LoVo (cell line): ENCODE measurements at regions not wholly inside any gene's neighbourhood (a gene's known extent, or its start where the extent isn't known, plus 50 kb on each side); places are given as distances from the start of the nearest gene placed in this dataset.
A peak's percentile ranks its signal among the peaks of the same experiment; 100 is the strongest.

Source experiments
- DNase-seq: peaks from one replicate; pipeline ENCODE4 v3.0.0-alpha.2; 2016; ENCODE audit warnings: low spot score

- no peak for DNase-seq
Observed at GRCh38 chr14:58813745-58814144, 176.0 kb downstream of the DACT1 start.

- DNase-seq = no peak
Observed at GRCh38 chr14:58814466-58814865, 176.7 kb downstream of the DACT1 start.

- no peak for DNase-seq
Observed at GRCh38 chr14:58815161-58815701, 177.5 kb downstream of the DACT1 start.

- no peak for DNase-seq
Observed at GRCh38 chr14:58815794-58816193, 178.0 kb downstream of the DACT1 start.

- DNase-seq = no peak
Observed at GRCh38 chr14:58816416-58817115, 178.8 kb downstream of the DACT1 start.

GRCh38 chr14:58817846-58818245 lies 180.1 kb downstream of the DACT1 start:
- DNase-seq = no peak

GRCh38 chr14:58820032-58820431 lies 182.3 kb downstream of the DACT1 start:
- no peak for DNase-seq

- DNase-seq = peak; percentile 55
Observed at GRCh38 chr14:58821421-58821820, 183.7 kb downstream of the DACT1 start.

- no peak for DNase-seq
Observed at GRCh38 chr14:58822856-58823255, 185.1 kb downstream of the DACT1 start.

GRCh38 chr14:58823312-58823711 lies 185.6 kb downstream of the DACT1 start:
- no peak for DNase-seq

- no peak for DNase-seq
Observed at GRCh38 chr14:58824106-58824505, 186.3 kb downstream of the DACT1 start.

- no peak for DNase-seq
Observed at GRCh38 chr14:58824796-58825195, 187.0 kb downstream of the DACT1 start.

GRCh38 chr14:58825606-58826005 lies 187.8 kb downstream of the DACT1 start:
- no peak for DNase-seq

GRCh38 chr14:58826845-58827686 lies 189.3 kb downstream of the DACT1 start:
- DNase-seq = no peak

GRCh38 chr14:58828298-58828697 lies 190.5 kb downstream of the DACT1 start:
- no peak for DNase-seq

GRCh38 chr14:58829594-58829993 lies 191.8 kb downstream of the DACT1 start:
- peak; percentile 81 for DNase-seq

- no peak for DNase-seq
Observed at GRCh38 chr14:58830121-58830520, 192.4 kb downstream of the DACT1 start.

GRCh38 chr14:58832095-58832521 lies 194.3 kb downstream of the DACT1 start:
- DNase-seq = no peak

GRCh38 chr14:58833634-58834378 lies 196.0 kb downstream of the DACT1 start:
- no peak for DNase-seq

GRCh38 chr14:58836303-58836974 lies 198.7 kb downstream of the DACT1 start:
- peak; percentile 24 for DNase-seq

GRCh38 chr14:58839233-58839632 lies 201.5 kb downstream of the DACT1 start:
- no peak for DNase-seq

GRCh38 chr14:58844544-58844943 lies 206.8 kb downstream of the DACT1 start:
- DNase-seq = no peak
